Thoracic aorta (tissue), 2 donors: ENCODE measurements at regions not wholly inside any gene's neighbourhood (a gene's known extent, or its start where the extent isn't known, plus 50 kb on each side); places are given as distances from the start of the nearest gene placed in this dataset.
"Not testable (repeated sequence)": the region's sequence is repeated elsewhere in the genome, so short reads cannot be mapped to it uniquely, and the experiment has no call there.

Experiments
- ATAC-seq: fragments of 150-250 bp; one replicate; pipeline ENCODE4 v1.8.0; 2017; ENCODE audit warnings: low read depth; ENCODE audit not compliant: insufficient number of reproducible peaks, low FRiP score
- DNase-seq: peaks from one replicate; pipeline ENCODE4 v3.0.0-alpha.2; 2020; ENCODE audit warnings: low spot score
- H3K27ac ChIP-seq, 2 donors: fragments of 200-600 bp; sonication (generic); 1 replicate in 1 of 2; 2 replicates in 1 of 2; pipeline ENCODE4 v1.5.1; 2016; ENCODE audit warnings: mild to moderate bottlenecking in 2 of 2, moderate library complexity in 2 of 2
- H3K27me3 ChIP-seq: fragments of 200-600 bp; sonication (generic); replicated peaks from 2 replicates; pipeline ENCODE4 v1.6.0; 2016; ENCODE audit warnings: mild to moderate bottlenecking; ENCODE audit not compliant: insufficient read depth
- H3K36me3 ChIP-seq: fragments of 200-600 bp; sonication (generic); one replicate; pipeline ENCODE4 v1.5.1; 2016
- H3K4me1 ChIP-seq, 2 donors: fragments of 200-600 bp; sonication (generic); 1 replicate in 1 of 2; 2 replicates in 1 of 2; pipeline versions ENCODE4 v1.5.1 to v1.6.0; 2016; ENCODE audit warnings: low read depth in 2 of 2, mild to moderate bottlenecking in 1 of 2; ENCODE audit not compliant: control insufficient read depth in 1 of 2
- H3K4me3 ChIP-seq: fragments of 200-600 bp; sonication (generic); 2 replicates; pipeline ENCODE4 v1.5.1; 2016; ENCODE audit warnings: mild to moderate bottlenecking
- H3K9me3 ChIP-seq: fragments of 200-600 bp; sonication (generic); 2 replicates; pipeline ENCODE4 v1.5.1; 2016
- TF ChIP-seq, protein P1 (sequence below): fragments of 200-600 bp; sonication (generic); IDR thresholded peaks from one replicate; pipeline ENCODE4 v1.5.1; 2019; ENCODE audit warnings: antibody characterized with exemption

DNA sequence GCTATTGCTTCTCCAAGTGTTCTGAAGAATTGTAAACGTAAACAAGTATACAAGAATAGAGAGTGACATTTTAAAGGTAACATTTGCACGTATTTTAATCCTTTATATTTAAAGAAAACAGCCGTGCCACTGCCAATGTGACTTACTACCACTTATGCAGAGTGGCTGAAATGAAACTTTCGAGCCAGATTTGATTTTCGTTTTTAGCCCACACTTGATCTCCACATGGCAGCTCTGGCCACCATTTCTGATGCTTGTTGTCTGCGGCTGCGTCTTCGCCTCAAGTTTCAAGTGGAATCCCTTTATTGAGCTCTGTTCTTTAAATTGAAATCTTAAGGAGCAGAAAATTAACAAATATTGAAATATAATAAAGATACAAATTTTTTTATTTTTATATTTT, 70.0 kb downstream of the ELAPOR2 start:
- H3K27me3 ChIP-seq, result no peaks in the 10 kb centered on the region
- no peak overlapping the region for H3K27ac ChIP-seq
- no peaks in the 10 kb centered on the region for H3K4me1 ChIP-seq
- ATAC-seq (no peak), DNase-seq (no peak)
- no peak overlapping the region for H3K4me3 ChIP-seq
- TF ChIP-seq, protein P1, sequence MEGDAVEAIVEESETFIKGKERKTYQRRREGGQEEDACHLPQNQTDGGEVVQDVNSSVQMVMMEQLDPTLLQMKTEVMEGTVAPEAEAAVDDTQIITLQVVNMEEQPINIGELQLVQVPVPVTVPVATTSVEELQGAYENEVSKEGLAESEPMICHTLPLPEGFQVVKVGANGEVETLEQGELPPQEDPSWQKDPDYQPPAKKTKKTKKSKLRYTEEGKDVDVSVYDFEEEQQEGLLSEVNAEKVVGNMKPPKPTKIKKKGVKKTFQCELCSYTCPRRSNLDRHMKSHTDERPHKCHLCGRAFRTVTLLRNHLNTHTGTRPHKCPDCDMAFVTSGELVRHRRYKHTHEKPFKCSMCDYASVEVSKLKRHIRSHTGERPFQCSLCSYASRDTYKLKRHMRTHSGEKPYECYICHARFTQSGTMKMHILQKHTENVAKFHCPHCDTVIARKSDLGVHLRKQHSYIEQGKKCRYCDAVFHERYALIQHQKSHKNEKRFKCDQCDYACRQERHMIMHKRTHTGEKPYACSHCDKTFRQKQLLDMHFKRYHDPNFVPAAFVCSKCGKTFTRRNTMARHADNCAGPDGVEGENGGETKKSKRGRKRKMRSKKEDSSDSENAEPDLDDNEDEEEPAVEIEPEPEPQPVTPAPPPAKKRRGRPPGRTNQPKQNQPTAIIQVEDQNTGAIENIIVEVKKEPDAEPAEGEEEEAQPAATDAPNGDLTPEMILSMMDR, result no peak
- peaks cover 9% of the 10 kb centered on the region for H3K9me3 ChIP-seq
- H3K36me3 ChIP-seq, result no peaks in the 10 kb centered on the region

DNA sequence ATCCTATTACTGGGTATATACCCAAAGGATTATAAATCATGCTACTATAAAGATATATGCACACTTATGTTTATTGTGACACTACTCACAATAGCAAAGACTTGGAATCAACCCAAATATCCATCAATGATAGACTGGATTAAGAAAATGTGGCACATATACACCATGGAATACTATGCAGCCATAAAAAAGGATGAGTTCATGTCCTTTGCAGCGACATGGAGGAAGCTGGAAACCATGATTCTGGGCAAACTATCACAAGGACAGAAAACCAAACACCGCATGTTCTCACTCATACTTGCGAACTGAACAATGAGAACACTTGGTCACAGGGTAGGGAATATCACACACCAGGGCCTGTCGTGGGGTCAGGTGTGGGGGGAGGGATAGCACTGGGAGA, 71.6 kb downstream of the ELAPOR2 start:
- DNase-seq, H3K4me1 ChIP-seq, H3K27ac ChIP-seq, H3K36me3 ChIP-seq, ATAC-seq, H3K27me3 ChIP-seq, H3K4me3 ChIP-seq: not testable (repeated sequence)
- peaks cover 13% of the 10 kb centered on the region for H3K9me3 ChIP-seq

DNA sequence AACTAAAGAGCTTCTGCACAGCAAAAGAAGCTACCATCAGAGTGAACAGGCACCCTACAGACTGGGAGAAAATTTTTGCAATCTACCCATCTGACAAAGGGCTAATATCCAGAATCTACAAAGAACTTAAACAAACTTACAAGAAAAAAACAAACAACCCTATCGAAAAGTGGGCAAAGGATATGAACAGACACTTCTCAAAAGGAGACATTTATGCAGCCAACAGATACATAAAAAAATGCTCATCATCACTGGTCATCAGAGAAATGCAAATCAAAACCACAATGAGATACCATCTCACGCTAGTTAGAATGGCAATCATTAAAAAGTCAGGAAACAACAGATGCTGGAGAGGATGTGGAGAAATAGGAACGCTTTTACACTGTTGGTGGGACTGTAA, 72.1 kb downstream of the ELAPOR2 start:
- not testable (repeated sequence) for ATAC-seq, H3K4me1 ChIP-seq, H3K36me3 ChIP-seq, H3K27me3 ChIP-seq, H3K4me3 ChIP-seq, DNase-seq, H3K27ac ChIP-seq
- H3K9me3 ChIP-seq, result peaks cover 13% of the 10 kb centered on the region

DNA sequence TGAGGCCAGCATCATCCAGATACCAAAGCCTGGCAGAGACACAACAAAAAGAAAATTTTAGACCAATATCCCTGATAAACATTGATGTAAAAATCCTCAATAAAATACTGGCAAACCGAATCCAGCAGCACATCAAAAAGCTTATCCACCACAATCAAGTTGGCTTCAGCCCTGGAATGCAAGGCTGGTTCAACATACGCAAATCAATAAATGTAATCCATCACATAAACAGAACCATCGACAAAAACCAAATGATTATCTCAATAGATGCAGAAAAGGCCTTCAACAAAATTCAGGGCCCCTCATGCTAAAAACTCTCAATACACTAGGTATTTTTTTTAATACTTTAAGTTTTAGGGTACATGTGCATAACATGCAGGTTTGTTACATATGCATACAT, 74.1 kb downstream of the ELAPOR2 start:
- H3K9me3 ChIP-seq, result peaks cover 13% of the 10 kb centered on the region
- not testable (repeated sequence) for ATAC-seq, H3K36me3 ChIP-seq, H3K4me3 ChIP-seq, H3K27me3 ChIP-seq, H3K4me1 ChIP-seq, H3K27ac ChIP-seq, DNase-seq

DNA sequence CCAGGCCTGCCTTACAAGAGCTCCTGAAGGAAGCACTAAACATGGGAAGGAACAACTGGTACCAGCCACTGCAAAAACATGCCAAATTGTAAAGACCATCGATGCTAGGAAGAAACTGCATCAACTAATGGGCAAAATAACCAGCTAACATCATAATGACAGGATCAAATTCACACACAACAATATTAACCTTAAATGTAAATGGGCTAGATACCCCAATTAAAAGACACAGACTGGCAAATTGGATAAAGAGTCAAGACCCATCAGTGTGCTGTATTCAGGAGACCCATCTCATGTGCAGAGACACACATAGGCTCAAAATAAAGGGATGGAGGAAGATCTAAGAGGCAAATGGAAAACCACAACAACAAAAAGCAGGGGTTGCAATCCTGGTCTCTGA, 75.8 kb downstream of the ELAPOR2 start:
- H3K4me3 ChIP-seq, H3K27me3 ChIP-seq, DNase-seq, H3K27ac ChIP-seq, H3K36me3 ChIP-seq, ATAC-seq: not testable (repeated sequence)
- Histone ChIP-seq H3K4me1 (peaks cover 0 to 15% of the 10 kb centered on the region in 2 donors), H3K9me3 (peaks cover 13% of the 10 kb centered on the region)

DNA sequence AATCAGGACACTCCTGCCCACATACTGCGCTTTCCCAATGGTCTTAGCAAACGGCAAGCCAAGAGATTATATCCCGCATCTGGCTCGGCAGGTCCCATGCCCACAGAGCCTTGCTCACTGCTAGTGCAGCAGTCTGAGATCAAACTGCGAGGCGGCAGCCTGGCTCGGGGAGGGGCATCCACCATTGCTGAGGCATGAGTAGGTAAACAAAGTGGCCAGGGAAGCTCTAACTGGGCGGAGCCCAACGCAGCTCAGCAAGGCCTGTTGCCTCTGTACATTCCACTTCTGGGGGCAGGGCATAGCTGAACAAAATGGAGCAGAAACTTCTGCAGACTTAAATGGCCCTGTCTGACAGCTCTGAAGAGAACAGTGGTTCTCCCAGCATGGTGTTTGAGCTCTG, 77.5 kb downstream of the ELAPOR2 start:
- not testable (repeated sequence) for DNase-seq, H3K27ac ChIP-seq, H3K4me3 ChIP-seq, H3K36me3 ChIP-seq, H3K27me3 ChIP-seq, ATAC-seq
- Histone ChIP-seq H3K4me1 (peaks cover 0 to 15% of the 10 kb centered on the region in 2 donors), H3K9me3 (peaks cover 13% of the 10 kb centered on the region)

DNA sequence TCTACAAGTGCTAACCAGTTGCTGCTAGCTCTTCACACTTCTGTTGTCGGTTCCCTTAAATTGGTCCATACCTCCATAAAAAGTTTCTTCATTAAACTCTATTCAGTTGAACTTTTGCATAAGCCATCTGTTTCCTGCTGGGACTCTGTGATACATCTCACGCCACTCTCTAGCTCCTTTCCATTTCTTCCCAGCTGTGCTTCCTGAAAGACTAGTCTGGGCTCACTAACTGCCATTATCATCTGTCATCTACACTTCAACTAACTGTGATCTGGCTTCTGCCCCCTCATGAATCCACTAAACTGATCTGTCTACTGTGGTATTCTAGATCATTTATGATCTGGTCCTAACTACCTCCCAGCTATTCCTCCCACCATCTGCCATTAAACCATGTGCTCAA, 78.3 kb downstream of the ELAPOR2 start:
- no peak for DNase-seq
- no peak for ATAC-seq
- H3K9me3 ChIP-seq, result peaks cover 13% of the 10 kb centered on the region
- TF ChIP-seq, protein P1, result no peak
- no peak overlapping the region for H3K27ac ChIP-seq
- peaks cover 0 to 15% of the 10 kb centered on the region in 2 donors for H3K4me1 ChIP-seq
- H3K27me3 ChIP-seq, result no peaks in the 10 kb centered on the region
- H3K4me3 ChIP-seq, result no peak overlapping the region
- no peaks in the 10 kb centered on the region for H3K36me3 ChIP-seq

DNA sequence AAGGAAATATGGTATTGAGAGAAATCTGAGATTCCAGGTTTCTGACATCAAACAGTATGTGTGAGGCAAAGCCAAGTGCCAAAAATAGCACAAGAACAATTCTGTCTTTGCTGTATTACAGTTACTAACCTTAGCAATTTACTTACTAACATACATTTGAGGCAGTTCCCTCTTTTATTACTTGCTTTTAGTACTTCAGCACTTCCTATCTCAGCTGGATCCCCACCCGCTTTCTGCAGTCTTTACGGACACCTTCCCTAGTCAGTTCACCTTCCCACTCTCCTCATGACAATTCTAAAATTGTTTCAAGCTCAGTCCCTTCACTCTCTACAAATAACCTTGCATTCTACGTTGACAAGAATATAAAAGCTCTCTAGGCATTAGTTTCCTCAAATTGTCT, 79.2 kb downstream of the ELAPOR2 start:
- DNase-seq, result no peak
- ATAC-seq, result no peak
- H3K4me3 ChIP-seq, result no peak overlapping the region
- no peak overlapping the region for H3K27ac ChIP-seq
- H3K9me3 ChIP-seq, result peaks cover 8% of the 10 kb centered on the region
- H3K36me3 ChIP-seq, result no peaks in the 10 kb centered on the region
- TF ChIP-seq, protein P1, result no peak
- no peaks in the 10 kb centered on the region for H3K27me3 ChIP-seq
- peaks cover 0 to 15% of the 10 kb centered on the region in 2 donors for H3K4me1 ChIP-seq
